Rectal smooth muscle tissue (tissue), 1 donor: ENCODE measurements at regions not wholly inside any gene's neighbourhood (a gene's known extent, or its start where the extent isn't known, plus 50 kb on each side); places are given as distances from the start of the nearest gene placed in this dataset.
"Not testable (repeated sequence)": the region's sequence is repeated elsewhere in the genome, so short reads cannot be mapped to it uniquely, and the experiment has no call there.

Experiments
- H3K27ac ChIP-seq: one replicate; pipeline ENCODE4 v1.7.0; 2013; ENCODE audit warnings: low read depth, low read length, inconsistent platforms
- H3K27me3 ChIP-seq: one replicate; pipeline ENCODE4 v1.7.0; 2013; ENCODE audit warnings: low read length; ENCODE audit not compliant: control insufficient read depth, insufficient read depth
- H3K36me3 ChIP-seq: one replicate; pipeline ENCODE4 v1.7.0; 2013; ENCODE audit warnings: low read length; ENCODE audit not compliant: control insufficient read depth, insufficient read depth
- H3K4me1 ChIP-seq: one replicate; pipeline ENCODE4 v1.7.0; 2013; ENCODE audit warnings: low read length; ENCODE audit not compliant: control insufficient read depth, insufficient read depth
- H3K4me3 ChIP-seq: one replicate; pipeline ENCODE4 v1.7.0; 2013; ENCODE audit warnings: low read length
- H3K9ac ChIP-seq: one replicate; pipeline ENCODE4 v1.7.0; 2013; ENCODE audit warnings: low read length

DNA sequence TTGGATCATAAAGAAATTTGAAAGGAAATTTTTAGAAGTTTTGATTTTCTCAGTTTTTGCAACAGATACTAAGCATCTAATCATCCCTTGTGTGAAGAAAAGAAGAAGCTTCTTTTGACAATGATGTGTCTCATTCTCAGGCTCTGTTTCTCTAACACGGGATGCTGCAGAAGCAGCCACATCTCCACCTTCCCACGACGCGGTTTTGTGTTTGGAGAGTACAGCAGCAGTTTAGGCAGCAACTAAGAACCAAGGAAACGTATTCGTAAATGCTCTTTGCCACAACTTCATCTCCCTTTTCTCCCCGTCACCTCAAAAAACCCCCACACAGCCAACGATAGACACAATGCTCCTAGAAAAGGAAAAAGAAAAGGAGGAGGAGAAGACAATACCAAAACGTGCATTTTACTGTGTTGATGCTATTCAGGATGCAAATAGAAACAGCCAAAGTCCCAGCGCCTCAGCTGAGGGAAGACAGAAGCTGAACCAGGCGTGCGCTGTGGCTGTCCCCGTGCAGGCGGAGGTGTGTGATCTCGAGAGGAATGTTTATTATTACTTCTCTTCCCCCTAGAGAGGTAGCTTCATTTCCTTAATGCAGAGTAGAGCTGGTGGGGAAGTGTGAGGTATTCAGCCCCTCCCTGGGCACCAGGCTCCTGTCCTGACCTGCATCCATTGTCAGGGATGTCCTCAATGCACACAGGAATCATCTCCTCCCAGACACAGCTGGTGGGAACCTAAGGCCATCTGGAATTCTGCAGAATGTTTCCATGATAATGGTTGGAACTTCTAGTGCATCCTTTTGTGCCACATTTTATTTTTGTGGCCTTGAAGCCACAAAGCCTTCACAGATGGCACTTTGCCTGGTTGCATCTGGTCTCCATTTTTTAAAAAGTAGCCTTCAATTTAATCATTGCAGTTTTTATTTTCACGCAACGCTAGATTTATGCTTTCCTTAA, 174.6 kb upstream of the KLF6 start:
- no peak overlapping the region for H3K9ac ChIP-seq
- no peaks in the 10 kb centered on the region for H3K27me3 ChIP-seq
- no peaks in the 10 kb centered on the region for H3K36me3 ChIP-seq
- H3K27ac ChIP-seq, result no peak overlapping the region
- H3K4me1 ChIP-seq, result no peaks in the 10 kb centered on the region
- no peak overlapping the region for H3K4me3 ChIP-seq

- no peak overlapping the region for H3K9ac ChIP-seq
These were observed 173.5 kb upstream of the KLF6 start for GRCh38 chr10:3958472-3958996.

GRCh38 chr10:3955955-3956617, 171.1 kb upstream of the KLF6 start:
- H3K27ac ChIP-seq, result no peak overlapping the region
- H3K36me3 ChIP-seq, result no peaks in the 10 kb centered on the region
- no peaks in the 10 kb centered on the region for H3K4me1 ChIP-seq
- H3K27me3 ChIP-seq, result no peaks in the 10 kb centered on the region
- no peak overlapping the region for H3K9ac ChIP-seq
- H3K4me3 ChIP-seq, result no peak overlapping the region

More at GRCh38 chr10:3958472-3958996, 173.5 kb upstream of the KLF6 start:
- Histone ChIP-seq H3K27me3 (no peaks in the 10 kb centered on the region), H3K27ac (no peak overlapping the region), H3K4me3 (no peak overlapping the region), H3K4me1 (no peaks in the 10 kb centered on the region), H3K36me3 (no peaks in the 10 kb centered on the region)

DNA sequence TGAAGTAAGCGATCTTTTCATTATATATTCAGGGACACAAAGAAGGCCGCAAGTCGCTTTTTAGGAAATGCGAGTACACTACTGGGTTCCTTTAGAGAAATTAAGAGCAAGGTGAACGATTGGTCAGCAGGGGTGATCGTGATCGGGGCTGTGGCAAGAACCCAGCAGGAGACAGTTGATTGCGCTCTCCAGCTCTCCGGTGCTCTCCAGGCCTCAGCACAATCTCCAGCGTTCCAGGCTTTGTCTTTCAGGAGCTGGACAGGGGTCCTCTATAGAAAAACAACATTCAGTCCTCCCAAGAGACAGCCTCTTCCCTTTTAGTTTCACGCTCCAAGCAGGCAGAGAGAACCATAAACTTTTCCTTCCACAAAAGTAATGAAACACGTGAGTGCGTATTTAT, 170.5 kb upstream of the KLF6 start:
- Histone ChIP-seq H3K36me3 (no peaks in the 10 kb centered on the region), H3K9ac (no peak overlapping the region), H3K4me1 (no peaks in the 10 kb centered on the region), H3K4me3 (no peak overlapping the region), H3K27ac (no peak overlapping the region), H3K27me3 (no peaks in the 10 kb centered on the region)

DNA sequence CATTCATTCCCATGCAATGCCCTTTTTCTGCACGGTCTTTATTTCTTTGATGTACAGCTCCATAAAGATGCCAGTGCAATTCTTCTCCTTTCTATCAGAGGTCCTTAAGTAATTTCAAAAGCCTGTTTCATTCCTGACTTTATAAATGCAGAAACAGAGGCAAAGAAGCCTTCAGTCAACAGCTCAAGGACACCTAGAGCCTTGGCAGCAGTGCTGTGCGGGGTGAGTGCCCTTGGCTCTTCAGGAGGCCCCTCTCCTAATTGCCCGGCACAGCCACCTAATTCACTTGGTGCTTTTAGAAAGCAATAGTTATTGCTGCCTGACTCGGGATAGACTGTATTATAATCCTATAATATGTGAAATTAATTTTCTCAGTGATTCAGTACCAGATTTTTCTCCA, 169.6 kb upstream of the KLF6 start:
- H3K27ac ChIP-seq, result no peak overlapping the region

DNA sequence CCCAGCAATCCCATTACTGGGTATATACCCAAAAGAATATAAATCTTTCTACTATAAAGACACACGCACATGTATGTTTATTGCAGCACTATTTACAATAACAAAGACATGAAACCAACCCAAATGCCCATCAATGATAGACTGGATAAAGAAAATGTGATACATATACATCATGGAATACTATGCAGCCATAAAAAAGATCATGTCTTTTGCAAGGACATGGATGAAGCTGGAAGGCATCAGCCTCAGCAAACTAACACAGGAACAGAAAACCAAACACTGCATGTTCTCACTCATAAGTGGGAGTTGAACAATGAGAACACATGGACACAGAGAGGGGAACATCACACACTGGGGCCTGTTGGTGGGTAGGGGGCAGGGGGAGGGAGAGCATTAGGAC, 169.0 kb upstream of the KLF6 start:
- H3K9ac ChIP-seq, H3K27me3 ChIP-seq, H3K27ac ChIP-seq, H3K4me1 ChIP-seq, H3K36me3 ChIP-seq, H3K4me3 ChIP-seq: not testable (repeated sequence)

More for the DNA sequence above, 169.6 kb upstream of the KLF6 start:
- Histone ChIP-seq H3K9ac (no peak overlapping the region), H3K4me3 (no peak overlapping the region), H3K27me3 (no peaks in the 10 kb centered on the region), H3K4me1 (no peaks in the 10 kb centered on the region), H3K36me3 (no peaks in the 10 kb centered on the region)

DNA sequence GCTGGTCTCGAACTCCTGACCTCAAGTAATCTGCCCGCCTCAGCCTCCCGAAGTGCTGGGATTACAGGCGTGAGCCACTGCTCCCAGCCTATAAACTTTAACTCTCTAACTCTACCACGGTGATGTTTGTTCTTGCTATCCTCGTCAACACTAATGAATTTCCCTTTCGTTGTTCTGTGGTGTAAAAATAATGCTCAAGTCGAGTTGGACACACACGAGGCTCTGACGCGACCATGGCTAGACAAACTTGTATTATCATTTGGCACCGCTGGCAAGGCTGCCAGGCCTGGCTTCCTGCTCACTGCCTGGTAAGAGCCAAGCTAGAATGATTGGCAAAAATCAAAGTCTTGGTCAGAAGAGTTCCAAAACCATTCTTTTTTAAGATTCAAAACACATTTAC, 167.0 kb upstream of the KLF6 start:
- Histone ChIP-seq H3K36me3 (no peaks in the 10 kb centered on the region), H3K27ac (no peak overlapping the region), H3K9ac (no peak overlapping the region), H3K4me3 (no peak overlapping the region), H3K4me1 (no peaks in the 10 kb centered on the region), H3K27me3 (no peaks in the 10 kb centered on the region)

GRCh38 chr10:3950676-3951275, 165.8 kb upstream of the KLF6 start:
- no peak overlapping the region for H3K4me3 ChIP-seq
- H3K4me1 ChIP-seq, result no peaks in the 10 kb centered on the region
- H3K9ac ChIP-seq, result no peak overlapping the region
- no peaks in the 10 kb centered on the region for H3K36me3 ChIP-seq
- H3K27ac ChIP-seq, result no peak overlapping the region
- H3K27me3 ChIP-seq, result no peaks in the 10 kb centered on the region

- Histone ChIP-seq H3K36me3 (no peaks in the 10 kb centered on the region), H3K27me3 (no peaks in the 10 kb centered on the region), H3K9ac (no peak overlapping the region), H3K4me1 (no peaks in the 10 kb centered on the region), H3K4me3 (no peak overlapping the region), H3K27ac (no peak overlapping the region)
These were observed 164.7 kb upstream of the KLF6 start for GRCh38 chr10:3949711-3950110.

- Histone ChIP-seq H3K4me1 (no peaks in the 10 kb centered on the region), H3K36me3 (no peaks in the 10 kb centered on the region), H3K9ac (no peak overlapping the region), H3K4me3 (no peak overlapping the region), H3K27ac (no peak overlapping the region), H3K27me3 (no peaks in the 10 kb centered on the region)
These were observed 163.8 kb upstream of the KLF6 start for GRCh38 chr10:3948843-3949242.

DNA sequence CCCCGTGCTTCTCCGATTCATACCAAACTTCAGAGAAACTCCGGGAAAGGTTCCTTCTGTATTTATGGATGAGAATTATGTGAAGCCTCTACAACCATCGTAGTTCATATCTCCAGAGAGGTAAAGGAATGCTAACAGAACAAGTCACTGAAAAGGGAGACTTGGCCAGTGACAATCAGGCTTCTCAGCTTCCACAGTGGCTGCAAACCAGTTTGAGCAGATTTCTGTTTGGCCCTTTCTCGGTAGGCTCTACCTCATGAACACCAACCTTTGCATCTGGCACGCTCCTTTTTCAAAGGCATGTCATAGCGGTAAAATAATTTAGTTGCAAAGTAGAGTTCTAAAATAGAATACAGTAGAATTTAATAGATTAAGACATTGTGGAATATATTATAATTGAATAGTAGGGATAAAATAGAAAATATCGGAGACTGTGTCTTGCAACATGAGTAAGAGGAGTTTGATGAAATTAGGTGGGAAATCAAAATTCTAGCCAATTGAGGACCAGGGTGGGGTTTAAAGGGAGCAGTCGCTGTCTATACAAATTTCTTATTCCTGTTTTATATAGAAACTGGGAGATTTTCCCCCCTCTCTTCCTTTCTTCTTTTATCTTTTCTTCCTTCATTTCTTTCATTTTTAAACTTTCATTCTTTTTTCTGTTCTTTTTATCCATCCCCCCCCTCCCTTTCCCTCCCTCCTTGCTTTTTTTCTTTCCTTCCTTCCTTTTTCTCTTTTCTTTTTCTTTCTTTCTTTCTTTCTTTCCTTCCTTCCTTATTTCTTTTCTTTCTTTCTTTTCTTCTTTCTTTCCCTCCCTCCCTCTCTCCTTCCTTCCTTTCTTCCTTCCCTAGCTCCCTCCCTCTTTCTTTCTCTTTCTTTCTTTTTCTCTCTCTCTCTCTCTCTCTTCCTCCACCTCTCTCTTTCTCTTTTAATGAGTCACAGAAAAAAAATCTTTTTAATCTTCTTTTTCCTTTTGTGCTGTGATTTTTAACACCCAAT, 161.5 kb upstream of the KLF6 start:
- Histone ChIP-seq H3K4me3 (no peak overlapping the region), H3K27ac (peak overlapping the region; percentile 70), H3K9ac (no peak overlapping the region)

More for the DNA sequence above, 161.5 kb upstream of the KLF6 start:
- Histone ChIP-seq H3K4me1 (no peaks in the 10 kb centered on the region), H3K36me3 (no peaks in the 10 kb centered on the region), H3K27me3 (no peaks in the 10 kb centered on the region)
